Uterus (tissue), 2 donors: ENCODE measurements at regions not wholly inside any gene's neighbourhood (a gene's known extent, or its start where the extent isn't known, plus 50 kb on each side); places are given as distances from the start of the nearest gene placed in this dataset.

Experiments
- POLR2A ChIP-seq, 2 donors: fragments of 450-650 bp; IDR thresholded peaks; one replicate each; pipeline ENCODE4 v1.6.1; 2016; ENCODE audit warnings: antibody characterized with exemption in 2 of 2, mild to moderate bottlenecking in 1 of 2, moderate library complexity in 1 of 2
- TF ChIP-seq, protein P1 (sequence below), 4 experiments: fragments of 200-600 bp in 2 of 4; fragments of 450-650 bp in 2 of 4; sonication (generic) in 2 of 4; IDR thresholded peaks; one replicate each; pipeline ENCODE4 v1.5.1; 2016 to 2019; ENCODE audit warnings: antibody characterized with exemption in 4 of 4, mild to moderate bottlenecking in 2 of 4, moderate library complexity in 1 of 4

DNA sequence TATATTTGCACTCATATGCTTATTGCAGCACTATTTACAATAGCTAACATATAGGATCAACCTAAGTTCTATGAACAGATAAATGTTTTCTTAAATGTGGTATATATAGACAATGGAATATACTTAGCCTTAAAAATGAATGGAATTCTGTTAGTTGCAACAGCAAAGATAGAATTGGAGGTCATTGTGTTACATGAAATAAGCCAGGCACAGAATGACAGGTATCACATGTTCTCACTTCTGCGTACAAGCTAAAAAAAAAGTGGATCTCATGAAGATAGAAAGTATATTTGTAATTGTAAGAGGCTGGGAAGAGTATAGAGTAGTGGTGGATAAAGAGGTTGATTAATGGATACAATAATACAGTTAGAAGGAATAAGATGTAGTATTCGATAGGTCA is 255.5 kb upstream of the SETBP1 start:
- TF ChIP-seq, protein P1, sequence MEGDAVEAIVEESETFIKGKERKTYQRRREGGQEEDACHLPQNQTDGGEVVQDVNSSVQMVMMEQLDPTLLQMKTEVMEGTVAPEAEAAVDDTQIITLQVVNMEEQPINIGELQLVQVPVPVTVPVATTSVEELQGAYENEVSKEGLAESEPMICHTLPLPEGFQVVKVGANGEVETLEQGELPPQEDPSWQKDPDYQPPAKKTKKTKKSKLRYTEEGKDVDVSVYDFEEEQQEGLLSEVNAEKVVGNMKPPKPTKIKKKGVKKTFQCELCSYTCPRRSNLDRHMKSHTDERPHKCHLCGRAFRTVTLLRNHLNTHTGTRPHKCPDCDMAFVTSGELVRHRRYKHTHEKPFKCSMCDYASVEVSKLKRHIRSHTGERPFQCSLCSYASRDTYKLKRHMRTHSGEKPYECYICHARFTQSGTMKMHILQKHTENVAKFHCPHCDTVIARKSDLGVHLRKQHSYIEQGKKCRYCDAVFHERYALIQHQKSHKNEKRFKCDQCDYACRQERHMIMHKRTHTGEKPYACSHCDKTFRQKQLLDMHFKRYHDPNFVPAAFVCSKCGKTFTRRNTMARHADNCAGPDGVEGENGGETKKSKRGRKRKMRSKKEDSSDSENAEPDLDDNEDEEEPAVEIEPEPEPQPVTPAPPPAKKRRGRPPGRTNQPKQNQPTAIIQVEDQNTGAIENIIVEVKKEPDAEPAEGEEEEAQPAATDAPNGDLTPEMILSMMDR (IDR thresholded peaks at IDR 0.05), result no peak
- no peak for TF ChIP-seq POLR2A (IDR thresholded peaks at IDR 0.05)
